HEK293T (cell line): ENCODE measurements at regions not wholly inside any gene's neighbourhood (a gene's known extent, or its start where the extent isn't known, plus 50 kb on each side); places are given as distances from the start of the nearest gene placed in this dataset.

Experiments
- BHLHE40 ChIP-seq: fragments of 450-650 bp; IDR thresholded peaks from 2 replicates; pipeline ENCODE4 v1.6.1; 2016; ENCODE audit warnings: mild to moderate bottlenecking, moderate library complexity, borderline replicate concordance
- CTBP1 ChIP-seq: fragments of 450-650 bp; IDR thresholded peaks from 2 replicates; pipeline ENCODE4 v1.6.1; 2016; ENCODE audit warnings: borderline replicate concordance
- ELF4 ChIP-seq: fragments of 450-650 bp; IDR thresholded peaks from 2 replicates; pipeline ENCODE4 v1.6.1; 2017; ENCODE audit warnings: antibody characterized with exemption
- FOXA1 ChIP-seq: fragments of 450-650 bp; IDR thresholded peaks from 2 replicates; pipeline ENCODE4 v1.6.1; 2016; ENCODE audit warnings: mild to moderate bottlenecking
- FOXK2 ChIP-seq: fragments of 450-650 bp; IDR thresholded peaks from 2 replicates; pipeline ENCODE4 v1.6.1; 2016; ENCODE audit warnings: mild to moderate bottlenecking
- FOXM1 ChIP-seq: fragments of 450-650 bp; IDR thresholded peaks from 2 replicates; pipeline ENCODE4 v1.6.1; 2017; ENCODE audit warnings: mild to moderate bottlenecking, borderline replicate concordance
- HDGF ChIP-seq: fragments of 450-650 bp; IDR thresholded peaks from 2 replicates; pipeline ENCODE4 v1.6.1; 2017; ENCODE audit warnings: antibody characterized with exemption, borderline replicate concordance
- L3MBTL2 ChIP-seq: fragments of 450-650 bp; conservative IDR thresholded peaks from 2 replicates; pipeline ENCODE4 v1.6.1; 2016; ENCODE audit warnings: mild to moderate bottlenecking
- LEF1 ChIP-seq: fragments of 450-650 bp; IDR thresholded peaks from 2 replicates; pipeline ENCODE4 v1.6.1; 2017; ENCODE audit warnings: mild to moderate bottlenecking, borderline replicate concordance
- PKNOX1 ChIP-seq: fragments of 450-650 bp; IDR thresholded peaks from 2 replicates; pipeline ENCODE4 v1.6.1; 2016
- SP1 ChIP-seq: fragments of 450-650 bp; IDR thresholded peaks from 2 replicates; pipeline ENCODE4 v1.6.1; 2017
- SUZ12 ChIP-seq: fragments of 450-650 bp; IDR thresholded peaks from 2 replicates; pipeline ENCODE4 v1.6.1; 2016; ENCODE audit warnings: mild to moderate bottlenecking
- ZNF384 ChIP-seq: fragments of 450-650 bp; IDR thresholded peaks from 2 replicates; pipeline ENCODE4 v1.6.1; 2016

- TF ChIP-seq CTBP1, result no peak
- no peak for TF ChIP-seq FOXM1
- no peak for TF ChIP-seq BHLHE40
- no peak for TF ChIP-seq SP1
- no peak for TF ChIP-seq FOXA1
- no peak for TF ChIP-seq HDGF
- TF ChIP-seq LEF1, result no peak
- no peak for TF ChIP-seq PKNOX1
- TF ChIP-seq ELF4, result no peak
- TF ChIP-seq ZNF384, result no peak
- no peak for TF ChIP-seq SUZ12
- no peak for TF ChIP-seq L3MBTL2
- no peak for TF ChIP-seq FOXK2
Observed at GRCh38 chr4:12928751-12929150, 555.4 kb downstream of the RAB28 start.
